BJ (cell line): ENCODE measurements at regions not wholly inside any gene's neighbourhood (a gene's known extent, or its start where the extent isn't known, plus 50 kb on each side); places are given as distances from the start of the nearest gene placed in this dataset.

Source experiments
- CTCF ChIA-PET: fragments of 350-600 bp; formaldehyde crosslinking; extraction: SDS; loops from one replicate; lab custom pipeline; 2021; ENCODE audit warnings: antibody characterized with exemption, inconsistent platforms; lab: Yijun Ruan, JAX
- POLR2A ChIA-PET: fragments of 300-600 bp; sonication (Branson Sonifier 250); formaldehyde crosslinking; extraction: SDS; loops from one replicate; lab custom pipeline; 2021; ENCODE audit warnings: antibody characterized with exemption; lab: Charles Lee
- DNase-seq: peaks from one replicate; pipeline ENCODE4 v3.0.0-alpha.2; 2011; ENCODE audit warnings: low read depth
- H3K27me3 ChIP-seq: 2 replicates; pipeline ENCODE4 v1.6.0; 2011; ENCODE audit warnings: low read length; ENCODE audit not compliant: control insufficient read depth, insufficient read depth
- H3K36me3 ChIP-seq: 2 replicates; pipeline ENCODE4 v1.5.1; 2011; ENCODE audit warnings: low read length; ENCODE audit not compliant: control insufficient read depth, insufficient read depth
- H3K4me3 ChIP-seq: 2 replicates; pipeline ENCODE4 v1.5.1; 2011; ENCODE audit warnings: low read depth, mild to moderate bottlenecking, control low read depth, low read length
- TF ChIP-seq, protein P1 (sequence below): IDR thresholded peaks from 2 replicates; pipeline ENCODE4 v1.5.1; 2011; ENCODE audit warnings: low read depth, mild to moderate bottlenecking, control low read depth, inconsistent platforms, low read length, moderate library complexity; ENCODE audit not compliant: insufficient read depth

DNA sequence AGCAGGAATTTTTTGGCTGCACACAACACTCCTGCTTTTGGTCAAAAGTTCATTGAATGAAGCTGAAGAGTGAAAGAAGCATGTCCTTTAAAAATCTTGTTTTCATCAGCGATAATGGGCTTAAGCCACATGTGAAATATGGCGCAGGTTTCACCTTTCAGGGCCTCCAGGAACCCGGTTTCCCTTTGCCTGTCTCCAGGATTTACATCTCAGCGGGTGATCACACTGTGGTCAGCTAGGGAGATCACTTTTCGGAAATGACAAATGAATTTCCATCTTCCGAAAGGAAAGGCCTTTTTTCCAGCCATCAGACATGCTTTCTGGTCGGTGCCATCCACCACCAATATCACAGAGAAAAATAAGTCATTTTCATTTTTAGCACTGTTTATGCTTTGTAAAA is 727.1 kb upstream of the TBX3 start:
- Histone ChIP-seq H3K27me3 (no peaks in the 10 kb centered on the region), H3K36me3 (no peaks in the 10 kb centered on the region), H3K4me3 (no peak overlapping the region)
- TF ChIP-seq, protein P1, sequence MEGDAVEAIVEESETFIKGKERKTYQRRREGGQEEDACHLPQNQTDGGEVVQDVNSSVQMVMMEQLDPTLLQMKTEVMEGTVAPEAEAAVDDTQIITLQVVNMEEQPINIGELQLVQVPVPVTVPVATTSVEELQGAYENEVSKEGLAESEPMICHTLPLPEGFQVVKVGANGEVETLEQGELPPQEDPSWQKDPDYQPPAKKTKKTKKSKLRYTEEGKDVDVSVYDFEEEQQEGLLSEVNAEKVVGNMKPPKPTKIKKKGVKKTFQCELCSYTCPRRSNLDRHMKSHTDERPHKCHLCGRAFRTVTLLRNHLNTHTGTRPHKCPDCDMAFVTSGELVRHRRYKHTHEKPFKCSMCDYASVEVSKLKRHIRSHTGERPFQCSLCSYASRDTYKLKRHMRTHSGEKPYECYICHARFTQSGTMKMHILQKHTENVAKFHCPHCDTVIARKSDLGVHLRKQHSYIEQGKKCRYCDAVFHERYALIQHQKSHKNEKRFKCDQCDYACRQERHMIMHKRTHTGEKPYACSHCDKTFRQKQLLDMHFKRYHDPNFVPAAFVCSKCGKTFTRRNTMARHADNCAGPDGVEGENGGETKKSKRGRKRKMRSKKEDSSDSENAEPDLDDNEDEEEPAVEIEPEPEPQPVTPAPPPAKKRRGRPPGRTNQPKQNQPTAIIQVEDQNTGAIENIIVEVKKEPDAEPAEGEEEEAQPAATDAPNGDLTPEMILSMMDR = no peak
- ChIA-PET CTCF (no interaction called here), POLR2A (no interaction called here)
- DNase-seq = no peak

DNA sequence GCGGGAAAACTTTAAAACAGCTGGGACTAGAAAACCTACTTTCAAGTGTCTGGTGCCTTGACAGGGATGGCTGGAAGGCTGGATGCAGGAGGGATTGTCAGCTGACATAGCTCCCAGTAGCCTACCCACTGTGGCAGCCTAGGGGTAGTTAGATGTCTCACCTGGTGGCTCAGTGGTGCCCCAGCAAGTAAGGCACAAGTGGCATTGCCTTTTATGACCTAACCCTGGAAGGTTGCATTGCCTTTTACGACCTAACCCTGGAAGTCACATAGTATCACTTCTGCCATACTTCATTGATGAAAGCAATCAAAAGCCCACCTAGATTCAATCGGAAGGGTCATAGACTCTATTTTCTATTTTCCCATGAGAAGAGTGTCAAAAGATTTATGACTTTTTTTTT is 724.7 kb upstream of the TBX3 start:
- ChIA-PET CTCF (interaction anchor here (2.3 kb wide), 1 partner anchor 11 kb away, joined by 8 read pairs; no protein-coding TSS in a partner anchor), POLR2A (no interaction called here)

DNA sequence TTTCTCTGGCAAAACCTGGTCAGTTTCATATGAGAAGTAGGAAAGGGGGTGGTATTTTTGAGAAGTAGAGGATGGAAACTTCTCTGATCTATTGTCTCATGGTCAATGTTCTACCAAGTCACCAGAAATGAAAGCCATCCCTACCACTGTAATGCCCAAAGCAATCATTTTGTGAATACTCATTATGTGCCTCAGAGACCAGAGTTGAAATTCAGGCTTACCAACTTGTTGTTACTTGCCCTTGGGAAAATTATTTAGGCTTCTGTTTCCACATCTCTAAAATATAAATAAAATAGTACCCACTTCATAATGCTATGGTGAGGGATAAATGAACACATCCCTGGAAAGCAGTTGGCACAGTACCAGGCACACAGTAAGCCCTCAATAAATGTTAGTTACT is 723.7 kb upstream of the TBX3 start:
- no peak for DNase-seq
- Histone ChIP-seq H3K27me3 (no peaks in the 10 kb centered on the region), H3K4me3 (no peak overlapping the region), H3K36me3 (no peaks in the 10 kb centered on the region)
- TF ChIP-seq, protein P1 = no peak
- ChIA-PET POLR2A (no interaction called here), CTCF (no interaction called here)

More for the DNA sequence above, 724.7 kb upstream of the TBX3 start:
- Histone ChIP-seq H3K4me3 (no peak overlapping the region), H3K27me3 (no peaks in the 10 kb centered on the region), H3K36me3 (no peaks in the 10 kb centered on the region)
- TF ChIP-seq, protein P1 = no peak
- DNase-seq = no peak

DNA sequence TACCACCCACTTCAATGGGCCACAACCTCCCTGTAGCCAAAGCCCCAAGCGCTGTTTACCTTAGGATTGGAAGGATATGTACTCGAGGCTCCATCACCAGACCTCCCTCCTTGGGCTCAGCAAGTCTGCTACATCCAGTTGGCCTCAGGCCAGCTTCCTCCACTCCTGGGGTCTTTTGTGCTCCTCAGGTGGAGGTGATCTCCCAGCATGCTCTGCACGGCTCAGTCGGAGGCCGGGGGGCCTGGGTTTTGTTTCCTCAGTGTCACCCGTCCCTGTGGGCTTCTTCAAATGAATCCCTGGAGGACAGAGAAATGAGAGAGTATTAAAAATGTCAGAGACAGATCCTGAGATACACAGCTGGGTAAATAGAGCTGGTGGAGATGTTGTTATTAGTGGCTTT is 723.1 kb upstream of the TBX3 start:
- Histone ChIP-seq H3K4me3 (no peak overlapping the region), H3K36me3 (no peaks in the 10 kb centered on the region), H3K27me3 (no peaks in the 10 kb centered on the region)
- DNase-seq = no peak
- CTCF ChIA-PET = no interaction called here
- POLR2A ChIA-PET = no interaction called here
- TF ChIP-seq, protein P1 = no peak

DNA sequence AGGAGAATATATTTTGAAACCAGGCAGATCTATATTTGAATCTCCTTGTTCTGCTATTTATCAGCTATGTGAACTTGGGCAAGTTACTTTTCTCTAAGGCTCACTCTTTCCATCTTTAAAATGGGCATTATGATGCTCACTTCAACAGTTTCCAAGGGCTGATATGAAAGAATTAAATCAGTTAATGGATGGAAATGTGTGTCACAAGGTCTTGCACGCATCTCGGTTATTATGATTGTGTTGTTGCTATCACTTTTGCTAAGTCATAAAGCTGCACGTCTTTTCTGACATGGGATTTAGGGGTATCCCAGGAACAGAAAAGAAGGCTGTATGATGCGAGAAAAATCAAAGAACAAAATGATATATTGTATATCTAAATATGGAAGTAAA is 721.5 kb upstream of the TBX3 start:
- no peak for DNase-seq
- TF ChIP-seq, protein P1 = no peak
- no peaks in the 10 kb centered on the region for H3K27me3 ChIP-seq
- CTCF ChIA-PET = interaction anchor here (0.6 kb wide), 1 partner anchor 708 kb away, joined by 4 read pairs; no protein-coding TSS in a partner anchor
- no peak overlapping the region for H3K4me3 ChIP-seq
- no peaks in the 10 kb centered on the region for H3K36me3 ChIP-seq
- POLR2A ChIA-PET = no interaction called here
